Calu3 (cell line): ENCODE measurements at regions not wholly inside any gene's neighbourhood (a gene's known extent, or its start where the extent isn't known, plus 50 kb on each side); places are given as distances from the start of the nearest gene placed in this dataset.

ENCODE experiments used
- BruUV-seq: library from RNA; stranded (reverse); fragments of 400-500 nt; replicated peaks from 2 replicates; lab custom pipeline; 2021; lab: Mats Ljungman, UMichigan
- CTCF ChIA-PET: fragments of 300-600 bp; sonication (Branson Sonifier 250); formaldehyde crosslinking; loops from one replicate; lab custom pipeline; 2022; ENCODE audit warnings: antibody characterized with exemption; lab: Charles Lee
- DNase-seq: peaks from one replicate; pipeline ENCODE4 v3.0.0; 2022
- H3K27ac Mint-ChIP-seq: one replicate; pipeline ENCODE4 v1.8.0; 2022; ENCODE audit warnings: mixed read lengths; ENCODE audit not compliant: unreplicated experiment
- H3K27me3 Mint-ChIP-seq: one replicate; pipeline ENCODE4 v1.8.0; 2022; ENCODE audit warnings: mixed read lengths; ENCODE audit not compliant: unreplicated experiment
- H3K36me3 Mint-ChIP-seq: one replicate; pipeline ENCODE4 v1.8.0; 2022; ENCODE audit warnings: mild to moderate bottlenecking, moderate library complexity, mixed read lengths; ENCODE audit not compliant: insufficient read depth, unreplicated experiment
- H3K4me1 Mint-ChIP-seq: one replicate; pipeline ENCODE4 v1.8.0; 2022; ENCODE audit warnings: mild to moderate bottlenecking, low read depth, mixed read lengths; ENCODE audit not compliant: unreplicated experiment
- H3K4me3 Mint-ChIP-seq: one replicate; pipeline ENCODE4 v1.8.0; 2022; ENCODE audit warnings: mild to moderate bottlenecking, low read depth, moderate library complexity, mixed read lengths; ENCODE audit not compliant: unreplicated experiment
- H3K9me3 Mint-ChIP-seq: one replicate; pipeline ENCODE4 v1.8.0; 2022; ENCODE audit warnings: low read depth, mixed read lengths; ENCODE audit not compliant: unreplicated experiment
- CTCF ChIP-seq: fragments of 200-600 bp; IDR thresholded peaks from one replicate; pipeline ENCODE4 v1.8.0; 2022; ENCODE audit warnings: antibody characterized with exemption; ENCODE audit not compliant: unreplicated experiment
- intact Hi-C: fragments of 100-400 bp; cut with micrococcal nuclease; formaldehyde crosslinking; loops from one replicate; pipeline ENCODE4 v1.10.0; 2022; ENCODE audit not compliant: unreplicated experiment

GRCh38 chr16:87196231-87196630 is 121.0 kb downstream of the C16orf95 start:
- no peak for DNase-seq
- Mint-ChIP-seq H3K27me3 (peaks cover 80% of the 10 kb centered on the region), H3K36me3 (no peaks in the 10 kb centered on the region), H3K4me1 (peaks cover under 1% of the 10 kb centered on the region), H3K4me3 (no peak overlapping the region), H3K9me3 (no peaks in the 10 kb centered on the region), H3K27ac (no peak overlapping the region)
- no TSS peak for BruUV-seq
- TF ChIP-seq CTCF = no peak
- CTCF ChIA-PET = interaction anchor here (0.6 kb wide), 1 partner anchor 8 kb away, joined by 4 read pairs; no protein-coding TSS in a partner anchor
- intact Hi-C loops = no loop called here

- Mint-ChIP-seq H3K36me3 (no peaks in the 10 kb centered on the region), H3K27ac (no peak overlapping the region), H3K4me3 (no peak overlapping the region), H3K4me1 (peaks cover 5% of the 10 kb centered on the region), H3K27me3 (peaks cover 82% of the 10 kb centered on the region), H3K9me3 (no peaks in the 10 kb centered on the region)
- CTCF ChIA-PET = interaction anchor here (0.6 kb wide), 1 partner anchor 8 kb away, joined by 4 read pairs; no protein-coding TSS in a partner anchor
- no TSS peak for BruUV-seq
- no peak for TF ChIP-seq CTCF
- intact Hi-C loops = no loop called here
- DNase-seq = no peak
These were observed 120.5 kb downstream of the C16orf95 start for GRCh38 chr16:87196661-87197060.

GRCh38 chr16:87198328-87198832 is 118.8 kb downstream of the C16orf95 start:
- Mint-ChIP-seq H3K4me3 (no peak overlapping the region), H3K9me3 (no peaks in the 10 kb centered on the region), H3K4me1 (peaks cover 11% of the 10 kb centered on the region), H3K36me3 (no peaks in the 10 kb centered on the region), H3K27me3 (peaks cover 82% of the 10 kb centered on the region), H3K27ac (no peak overlapping the region)
- CTCF ChIA-PET = no interaction called here
- intact Hi-C loops = no loop called here
- BruUV-seq = no TSS peak
- TF ChIP-seq CTCF = no peak
- no peak for DNase-seq

- Mint-ChIP-seq H3K27me3 (peaks cover 82% of the 10 kb centered on the region), H3K9me3 (no peaks in the 10 kb centered on the region), H3K36me3 (no peaks in the 10 kb centered on the region), H3K4me1 (peaks cover 11% of the 10 kb centered on the region), H3K27ac (no peak overlapping the region), H3K4me3 (no peak overlapping the region)
- CTCF ChIA-PET = no interaction called here
- no TSS peak for BruUV-seq
- no peak for TF ChIP-seq CTCF
- intact Hi-C loops = no loop called here
- DNase-seq = no peak
These were observed 118.3 kb downstream of the C16orf95 start for GRCh38 chr16:87198881-87199280.
